SK-N-MC (cell line): ENCODE measurements at regions not wholly inside any gene's neighbourhood (a gene's known extent, or its start where the extent isn't known, plus 50 kb on each side); places are given as distances from the start of the nearest gene placed in this dataset.

Experiments
- EZH2 ChIP-seq: fragments of 200-600 bp; sonication (generic); IDR thresholded peaks from one replicate; pipeline ENCODE4 v1.6.1; 2017; ENCODE audit warnings: antibody characterized with exemption
- FOXP2 ChIP-seq: optimal IDR thresholded peaks from 2 replicates; pipeline ENCODE3; 2011; ENCODE audit warnings: mild to moderate bottlenecking, moderate library complexity; ENCODE audit not compliant: insufficient read depth; ENCODE audit errors: extremely low read length, control extremely low read depth
- POLR2AphosphoS5 ChIP-seq: IDR thresholded peaks from 2 replicates; pipeline ENCODE4 v1.6.1; 2012; ENCODE audit warnings: mild to moderate bottlenecking, low read depth, low read length, borderline replicate concordance

DNA sequence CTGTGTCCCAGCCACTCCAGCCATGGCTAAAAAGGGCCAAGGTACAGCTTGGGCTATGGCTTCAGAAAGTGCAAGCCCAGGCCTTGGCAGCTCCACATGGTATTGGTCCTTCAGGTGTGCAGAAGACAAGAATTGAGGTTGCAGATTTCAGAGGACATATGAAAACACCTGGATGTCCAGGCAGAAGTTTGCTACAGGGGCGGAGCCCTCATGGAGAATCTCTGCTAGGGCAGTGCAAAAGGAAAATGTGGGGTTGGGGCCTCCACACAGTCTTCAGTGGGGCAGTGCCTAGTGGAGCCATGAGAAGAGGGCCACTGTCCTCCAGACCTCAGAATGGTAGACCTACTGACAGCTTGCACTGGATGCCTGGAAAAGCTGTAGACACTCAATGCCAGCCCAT is 1074.1 kb downstream of the JRKL start:
- TF ChIP-seq POLR2AphosphoS5 (no peak), FOXP2 (no peak), EZH2 (no peak)
